HG03064 (cell line): ENCODE measurements at regions not wholly inside any gene's neighbourhood (a gene's known extent, or its start where the extent isn't known, plus 50 kb on each side); places are given as distances from the start of the nearest gene placed in this dataset.

Source experiments
- ATAC-seq: cut with Tn5 transposase; IDR thresholded peaks from one replicate; pipeline ENCODE4 v1.9.1; 2021; ENCODE audit warnings: low read depth; ENCODE audit not compliant: unreplicated experiment

- ATAC-seq = no peak
Observed at GRCh38 chr10:107424628-107425027, 260.1 kb upstream of the SORCS1 start.

GRCh38 chr10:107423903-107424302, 259.4 kb upstream of the SORCS1 start:
- no peak for ATAC-seq

GRCh38 chr10:107422681-107423080, 258.2 kb upstream of the SORCS1 start:
- ATAC-seq = no peak

- no peak for ATAC-seq
Observed at GRCh38 chr10:107420196-107420595, 255.7 kb upstream of the SORCS1 start.

GRCh38 chr10:107418085-107418806, 253.7 kb upstream of the SORCS1 start:
- ATAC-seq = no peak

- no peak for ATAC-seq
Observed at GRCh38 chr10:107417446-107417845, 252.9 kb upstream of the SORCS1 start.

- no peak for ATAC-seq
Observed at GRCh38 chr10:107415446-107415845, 250.9 kb upstream of the SORCS1 start.

- ATAC-seq = no peak
Observed at GRCh38 chr10:107413971-107414370, 249.5 kb upstream of the SORCS1 start.

GRCh38 chr10:107409522-107409921, 245.0 kb upstream of the SORCS1 start:
- ATAC-seq = no peak

- no peak for ATAC-seq
Observed at GRCh38 chr10:107398115-107398514, 233.6 kb upstream of the SORCS1 start.

GRCh38 chr10:107391901-107392300, 227.4 kb upstream of the SORCS1 start:
- no peak for ATAC-seq

GRCh38 chr10:107390563-107390962, 226.1 kb upstream of the SORCS1 start:
- no peak for ATAC-seq

GRCh38 chr10:107383357-107383756, 218.9 kb upstream of the SORCS1 start:
- no peak for ATAC-seq

- no peak for ATAC-seq
Observed at GRCh38 chr10:107379601-107380000, 215.1 kb upstream of the SORCS1 start.

- ATAC-seq = no peak
Observed at GRCh38 chr10:107371801-107372200, 207.3 kb upstream of the SORCS1 start.

- no peak for ATAC-seq
Observed at GRCh38 chr10:107364872-107365271, 200.4 kb upstream of the SORCS1 start.

- no peak for ATAC-seq
Observed at GRCh38 chr10:107362306-107362705, 197.8 kb upstream of the SORCS1 start.

GRCh38 chr10:107357033-107357432, 192.5 kb upstream of the SORCS1 start:
- ATAC-seq = no peak

GRCh38 chr10:107356396-107356795, 191.9 kb upstream of the SORCS1 start:
- ATAC-seq = no peak

GRCh38 chr10:107342711-107343110, 178.2 kb upstream of the SORCS1 start:
- ATAC-seq = no peak

GRCh38 chr10:107341281-107341680, 176.8 kb upstream of the SORCS1 start:
- ATAC-seq = no peak

GRCh38 chr10:107340326-107340725, 175.8 kb upstream of the SORCS1 start:
- ATAC-seq = no peak

GRCh38 chr10:107336061-107336460, 171.6 kb upstream of the SORCS1 start:
- ATAC-seq = no peak
